Endodermal cell (in vitro differentiated cells): ENCODE measurements at regions not wholly inside any gene's neighbourhood (a gene's known extent, or its start where the extent isn't known, plus 50 kb on each side); places are given as distances from the start of the nearest gene placed in this dataset.

ENCODE experiments used
- DNase-seq: peaks from one replicate; pipeline ENCODE4 v3.0.0-alpha.2; 2017
- H3K27ac ChIP-seq: 2 replicates; pipeline ENCODE4 v1.5.1; 2013; ENCODE audit warnings: mild to moderate bottlenecking, low read depth, low read length, moderate library complexity
- H3K27me3 ChIP-seq: 2 replicates; pipeline ENCODE4 v1.6.1; 2013; ENCODE audit warnings: mild to moderate bottlenecking, low read length, moderate library complexity; ENCODE audit not compliant: insufficient read depth, control insufficient read depth, poor library complexity, severe bottlenecking
- H3K36me3 ChIP-seq: 2 replicates; pipeline ENCODE4 v1.7.0; 2013; ENCODE audit warnings: mild to moderate bottlenecking, low read length, moderate library complexity; ENCODE audit not compliant: control insufficient read depth, insufficient read depth
- H3K4me1 ChIP-seq: one replicate; pipeline ENCODE4 v1.7.0; 2013; ENCODE audit warnings: low read length; ENCODE audit not compliant: control insufficient read depth, insufficient read depth
- H3K4me3 ChIP-seq: 2 replicates; pipeline ENCODE4 v1.5.1; 2013; ENCODE audit warnings: mild to moderate bottlenecking, low read length, moderate library complexity
- H3K9ac ChIP-seq: 2 replicates; pipeline ENCODE4 v1.6.1; 2013; ENCODE audit warnings: mild to moderate bottlenecking, low read length, moderate library complexity; ENCODE audit not compliant: poor library complexity, severe bottlenecking; ENCODE audit errors: extremely low read depth
- H3K9me3 ChIP-seq: 2 replicates; pipeline ENCODE4 v1.6.1; 2013; ENCODE audit warnings: mild to moderate bottlenecking, low read length, moderate library complexity; ENCODE audit not compliant: control insufficient read depth
- H3K27ac Mint-ChIP-seq: 2 replicates; pipeline ENCODE4 v1.8.0; 2020; ENCODE audit warnings: mixed read lengths
- H3K27me3 Mint-ChIP-seq: 2 replicates; pipeline ENCODE4 v1.8.0; 2021; ENCODE audit warnings: mild to moderate bottlenecking, mixed read lengths; ENCODE audit not compliant: insufficient read depth
- H3K36me3 Mint-ChIP-seq: 2 replicates; pipeline ENCODE4 v1.8.0; 2020; ENCODE audit warnings: low read depth, mixed read lengths
- H3K4me1 Mint-ChIP-seq: 2 replicates; pipeline ENCODE4 v1.8.0; 2020; ENCODE audit warnings: mixed read lengths
- H3K4me3 Mint-ChIP-seq: 2 replicates; pipeline ENCODE4 v1.8.0; 2020; ENCODE audit warnings: mild to moderate bottlenecking, moderate library complexity, mixed read lengths
- H3K9me3 Mint-ChIP-seq: 2 replicates; pipeline ENCODE4 v1.8.0; 2020; ENCODE audit warnings: mild to moderate bottlenecking, mixed read lengths
- CTCF ChIP-seq: fragments of 200-600 bp; sonication (generic); conservative IDR thresholded peaks from 2 replicates; pipeline ENCODE4 v1.5.0; 2021; ENCODE audit warnings: antibody characterized with exemption, mild to moderate bottlenecking
- WGBS, 2 experiments: methylation state at CpG; one replicate each; pipeline versions ENCODE4 v1.1.5 to v1.1.7; 2013; ENCODE audit warnings: missing lambda C conversion rate in 2 of 2, mixed read lengths in 1 of 2; ENCODE audit not compliant: insufficient coverage in 1 of 2, insufficient read length in 1 of 2; 5-methylcytosine and 5-hydroxymethylcytosine counted together

DNA sequence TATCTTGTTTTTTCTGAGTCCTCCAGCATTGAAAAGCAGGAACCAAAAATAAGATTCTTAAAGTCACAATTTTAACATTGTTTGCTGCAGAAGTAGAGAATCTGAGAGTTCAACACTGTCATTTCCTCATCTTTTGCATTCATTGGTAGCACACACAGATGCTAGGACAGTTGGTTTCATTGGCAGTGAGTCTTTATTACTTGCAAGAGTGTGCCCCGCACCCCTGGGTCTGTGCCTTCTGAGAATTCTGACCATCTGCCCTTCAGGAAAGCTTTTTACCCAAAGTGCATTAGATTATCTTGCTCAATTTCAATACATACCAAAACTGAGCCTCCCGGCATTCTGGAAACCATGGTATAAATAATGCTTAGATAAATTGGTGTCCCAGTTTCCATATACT, 247.7 kb upstream of the SLITRK1 start:
- H3K9me3 Mint-ChIP-seq = no peaks in the 10 kb centered on the region
- H3K36me3 ChIP-seq = no peaks in the 10 kb centered on the region
- 86 to 89% methylated on average over 1 of the region's 2 CpGs for WGBS, 2 experiments
- no peaks in the 10 kb centered on the region for H3K27me3 ChIP-seq
- H3K27ac Mint-ChIP-seq = no peak overlapping the region
- H3K36me3 Mint-ChIP-seq = no peaks in the 10 kb centered on the region
- H3K9me3 ChIP-seq = no peaks in the 10 kb centered on the region
- no peaks in the 10 kb centered on the region for H3K4me1 Mint-ChIP-seq
- H3K27me3 Mint-ChIP-seq = no peaks in the 10 kb centered on the region
- H3K4me1 ChIP-seq = no peaks in the 10 kb centered on the region
- H3K9ac ChIP-seq = no peak overlapping the region
- DNase-seq = no peak
- TF ChIP-seq CTCF = no peak
- no peak overlapping the region for H3K4me3 ChIP-seq
- H3K4me3 Mint-ChIP-seq = no peak overlapping the region
- H3K27ac ChIP-seq = no peak overlapping the region

GRCh38 chr13:84127597-84128128, 245.4 kb upstream of the SLITRK1 start:
- Histone ChIP-seq H3K27ac (no peak overlapping the region), H3K4me3 (no peak overlapping the region), H3K4me1 (no peaks in the 10 kb centered on the region), H3K36me3 (no peaks in the 10 kb centered on the region), H3K9me3 (no peaks in the 10 kb centered on the region), H3K9ac (no peak overlapping the region), H3K27me3 (no peaks in the 10 kb centered on the region)
- Mint-ChIP-seq H3K36me3 (no peaks in the 10 kb centered on the region), H3K4me1 (no peaks in the 10 kb centered on the region), H3K9me3 (no peaks in the 10 kb centered on the region), H3K4me3 (no peak overlapping the region), H3K27ac (no peak overlapping the region), H3K27me3 (no peaks in the 10 kb centered on the region)
- DNase-seq = no peak
- 97 to 100% methylated on average over 1 to 8 of the region's 8 CpGs for WGBS, 2 experiments
- TF ChIP-seq CTCF = no peak

- no peak for TF ChIP-seq CTCF
- H3K9me3 ChIP-seq = no peaks in the 10 kb centered on the region
- Mint-ChIP-seq H3K4me3 (no peak overlapping the region), H3K36me3 (no peaks in the 10 kb centered on the region), H3K9me3 (no peaks in the 10 kb centered on the region), H3K27me3 (no peaks in the 10 kb centered on the region), H3K27ac (no peak overlapping the region), H3K4me1 (no peaks in the 10 kb centered on the region)
- no peak overlapping the region for H3K27ac ChIP-seq
- H3K36me3 ChIP-seq = no peaks in the 10 kb centered on the region
- H3K4me3 ChIP-seq = no peak overlapping the region
- H3K27me3 ChIP-seq = no peaks in the 10 kb centered on the region
- no peak overlapping the region for H3K9ac ChIP-seq
- no peak for DNase-seq
- H3K4me1 ChIP-seq = no peaks in the 10 kb centered on the region
- WGBS, 2 experiments = 79 to 96% methylated on average over 4 to 7 of the region's 7 CpGs
Measured at GRCh38 chr13:84126671-84127171, 244.4 kb upstream of the SLITRK1 start.
